Activated CD4-positive, alpha-beta T cell treated with anti-CD3 and anti-CD28 coated beads, Interleukin-10, Interleukin-2, amounts not matched to agents 100 ng/mL and 50 ng/mL, durations not matched to agents 16 hours and 8 hours (primary cell): ENCODE measurements at regions not wholly inside any gene's neighbourhood (a gene's known extent, or its start where the extent isn't known, plus 50 kb on each side); places are given as distances from the start of the nearest gene placed in this dataset.
"Not testable (repeated sequence)": the region's sequence is repeated elsewhere in the genome, so short reads cannot be mapped to it uniquely, and the experiment has no call there.

Experiments
- DNase-seq: peaks from one replicate; pipeline ENCODE4 v3.0.0-alpha.2; 2020

- no peak for DNase-seq
These were observed 451.1 kb upstream of the PFKP start for GRCh38 chr10:2616215-2616614.

- DNase-seq, result no peak
These were observed 455.7 kb upstream of the PFKP start for GRCh38 chr10:2611603-2612002.

GRCh38 chr10:2610946-2611345, 456.4 kb upstream of the PFKP start:
- no peak for DNase-seq

DNA sequence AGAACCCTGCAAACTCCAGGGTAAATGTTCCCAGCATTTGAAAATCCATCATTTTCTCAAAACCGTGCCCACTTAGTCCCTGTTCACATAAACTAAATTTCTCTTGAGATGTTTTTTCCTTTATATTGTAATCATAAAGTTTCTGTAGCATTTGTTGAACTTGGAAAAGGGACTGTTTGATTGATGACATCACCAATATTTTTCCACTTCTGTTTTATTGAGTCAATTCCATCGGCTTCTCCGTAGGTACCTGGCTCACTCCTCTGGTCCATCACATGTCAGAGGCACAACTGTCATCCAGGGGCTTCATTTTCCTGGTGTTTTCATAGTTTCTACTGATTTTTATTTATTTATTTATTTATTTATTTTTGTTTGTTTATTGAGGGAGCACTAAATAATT, 462.5 kb upstream of the PFKP start:
- DNase-seq, result no peak

DNA sequence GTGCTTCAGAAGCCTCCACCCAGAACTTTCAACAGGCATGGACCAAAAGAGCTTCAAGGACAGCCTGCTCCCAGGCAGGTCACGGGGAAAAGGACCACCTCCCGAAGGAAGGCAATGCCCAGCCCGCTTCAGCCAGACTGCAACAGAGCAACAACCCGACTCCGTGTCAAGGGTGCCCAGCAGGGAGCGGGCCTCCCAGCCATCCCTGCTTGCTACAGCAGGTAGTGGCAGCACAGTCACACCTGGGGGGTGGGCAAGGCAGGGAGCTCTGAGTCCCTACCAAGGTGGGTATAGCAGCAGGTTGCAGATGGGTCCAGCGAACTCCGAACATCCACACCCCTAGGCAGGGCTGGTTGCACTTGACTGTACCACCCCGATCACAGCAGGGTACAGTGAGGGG, 467.8 kb upstream of the PFKP start:
- DNase-seq, result no peak

GRCh38 chr10:2592360-2593160, 474.8 kb upstream of the PFKP start:
- no peak for DNase-seq

DNA sequence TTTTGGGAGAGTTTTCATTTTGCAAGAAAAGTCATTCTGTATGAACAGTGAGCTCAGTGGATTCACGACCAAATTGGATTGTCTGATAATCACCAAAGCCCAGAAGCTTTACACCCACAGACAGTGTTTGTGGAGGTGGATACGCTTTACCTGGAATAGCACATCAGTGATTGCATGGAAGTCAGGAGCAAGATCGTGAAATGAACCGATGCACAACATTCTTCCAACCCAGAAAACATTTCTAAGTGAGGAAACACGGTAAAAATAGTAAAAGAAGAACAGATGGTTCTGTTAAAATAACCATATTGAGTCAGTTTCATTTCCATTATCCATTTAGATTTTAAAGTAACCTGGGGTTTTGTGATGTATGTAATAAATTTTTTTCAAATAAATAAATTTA, 478.2 kb upstream of the PFKP start:
- no peak for DNase-seq

DNA sequence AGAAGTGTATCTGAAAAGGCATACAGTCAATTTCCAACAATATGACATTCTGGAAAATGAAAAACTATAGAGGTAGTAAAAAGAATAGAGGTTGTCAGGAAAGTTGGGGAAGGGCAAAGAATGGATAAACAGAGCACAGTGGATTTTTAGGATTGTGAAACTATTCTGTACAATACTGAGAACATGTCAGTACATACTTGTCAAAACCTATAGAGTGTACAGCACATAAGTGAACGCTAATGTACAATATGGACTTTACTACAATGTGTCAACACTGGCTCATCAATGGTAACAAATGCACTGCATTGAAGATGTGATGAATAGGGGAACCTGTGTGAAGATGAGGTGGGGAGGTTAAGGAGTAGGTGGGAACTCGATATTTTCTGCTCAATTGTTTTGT, 483.0 kb upstream of the PFKP start:
- DNase-seq, result no peak

GRCh38 chr10:2576892-2577291, 490.5 kb upstream of the PFKP start:
- DNase-seq, result no peak

- DNase-seq, result no peak
These were observed 491.9 kb upstream of the PFKP start for GRCh38 chr10:2575460-2575859.

DNA sequence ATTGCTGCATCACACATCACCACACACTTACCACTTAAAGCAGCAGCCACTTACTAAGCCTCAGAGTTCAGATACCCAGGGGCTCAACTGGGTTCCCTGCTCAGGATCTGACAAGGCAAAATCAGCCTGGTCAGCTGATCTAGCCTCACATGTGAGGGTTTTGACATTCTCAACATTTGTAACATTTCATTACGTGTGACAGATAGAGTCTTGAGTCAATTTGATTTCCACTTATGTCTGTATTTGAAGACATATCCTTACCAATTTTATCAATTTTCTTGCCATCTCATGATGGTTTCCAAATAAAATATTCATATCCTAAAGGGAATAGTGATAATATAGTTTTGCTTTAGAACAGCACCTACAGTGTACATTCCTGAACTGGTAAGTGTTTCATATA, 494.7 kb upstream of the PFKP start:
- no peak for DNase-seq

- no peak for DNase-seq
These were observed 510.5 kb upstream of the PFKP start for GRCh38 chr10:2556883-2557282.

DNA sequence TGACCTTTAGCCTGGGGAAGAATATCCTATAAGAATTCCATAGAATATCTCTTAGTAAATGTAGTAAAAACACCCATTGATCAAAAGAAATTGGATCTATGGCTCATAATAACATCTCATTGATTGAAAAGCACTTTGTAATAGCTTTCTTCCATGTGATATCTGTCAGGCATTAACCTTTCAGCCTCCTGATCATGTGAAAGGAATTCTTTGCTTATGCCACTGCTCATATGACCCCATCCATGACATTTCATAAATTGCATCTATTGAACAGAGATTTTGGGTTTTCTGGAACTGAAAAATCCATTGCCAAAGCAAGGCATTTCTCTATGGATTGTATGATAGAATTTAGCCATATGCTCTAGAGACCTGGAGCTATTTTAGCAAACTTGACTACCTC, 519.3 kb upstream of the PFKP start:
- DNase-seq, result no peak

- DNase-seq, result no peak
These were observed 519.7 kb upstream of the PFKP start for GRCh38 chr10:2547606-2548005.

DNA sequence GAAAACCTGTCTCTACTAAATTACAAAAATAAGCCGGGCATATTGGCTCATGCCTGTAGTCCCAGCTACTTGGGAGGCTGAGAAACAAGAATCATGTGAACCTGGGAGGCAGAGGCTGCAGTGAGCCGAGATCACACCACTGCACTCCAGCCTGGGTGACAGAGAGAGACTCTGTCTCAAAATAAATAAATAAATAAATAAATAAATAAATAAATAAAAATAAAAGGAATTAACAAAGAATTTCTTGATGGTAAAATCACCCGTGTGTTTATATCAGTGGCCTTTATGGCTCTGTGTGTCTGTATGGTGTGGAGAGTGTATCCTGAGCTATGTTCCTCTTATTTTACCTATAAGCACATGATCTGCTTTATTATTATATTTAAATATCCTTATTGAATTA, 520.5 kb upstream of the PFKP start:
- not testable (repeated sequence) for DNase-seq

DNA sequence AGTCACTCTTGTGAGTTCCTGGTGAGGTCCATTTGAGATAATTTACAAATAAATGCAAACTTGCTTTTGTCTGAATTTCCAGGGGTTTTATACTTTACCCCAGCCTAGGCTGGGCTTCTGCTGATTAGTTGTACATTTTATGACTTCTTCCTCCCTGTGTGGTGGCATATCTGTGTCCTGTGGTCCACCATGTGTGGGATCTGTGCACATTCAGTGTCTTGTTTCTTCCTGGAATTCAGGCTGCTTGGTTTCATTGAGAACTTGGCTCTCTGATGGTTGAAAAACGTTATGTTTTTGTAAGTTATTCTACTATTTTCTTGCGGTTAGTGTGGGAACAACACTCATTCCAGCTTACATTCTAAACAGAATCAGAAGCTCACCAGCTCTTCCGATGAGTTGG, 523.4 kb upstream of the PFKP start:
- no peak for DNase-seq

DNA sequence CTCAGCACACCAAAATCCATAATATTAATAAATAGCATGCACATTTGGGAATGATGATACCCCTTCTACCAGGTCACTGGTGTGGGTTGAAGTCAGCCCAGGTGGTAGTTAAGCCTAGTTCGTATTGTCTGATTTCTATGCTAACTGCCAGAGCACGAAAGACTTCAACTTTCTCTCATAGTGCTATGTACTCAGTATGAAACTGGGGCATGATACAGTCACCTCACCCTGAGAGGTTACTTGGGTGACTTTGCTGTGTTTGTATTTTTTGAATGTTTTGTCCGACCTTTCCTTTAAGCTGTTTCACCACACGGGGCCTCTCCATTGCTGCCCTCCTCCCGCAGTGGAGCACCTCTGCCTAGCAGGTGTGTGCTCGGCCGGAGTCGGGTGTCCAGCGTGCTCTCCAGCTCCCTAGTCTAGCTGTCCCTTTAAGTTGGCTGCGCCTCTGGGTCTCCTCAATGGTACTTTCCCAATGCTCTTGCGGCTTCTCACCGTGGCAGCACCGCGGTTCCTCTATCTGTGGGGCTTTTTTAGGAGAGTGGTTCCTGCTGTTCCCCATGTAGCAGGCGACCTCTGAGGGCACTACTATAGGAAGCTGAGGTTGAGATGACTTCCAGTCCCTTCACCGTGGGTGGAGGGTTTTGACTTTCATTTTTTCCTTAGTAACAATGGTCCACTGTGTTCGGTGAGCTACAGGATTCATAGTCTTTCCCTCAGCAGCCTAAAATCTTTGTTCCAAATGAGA, 524.0 kb upstream of the PFKP start:
- DNase-seq, result no peak

DNA sequence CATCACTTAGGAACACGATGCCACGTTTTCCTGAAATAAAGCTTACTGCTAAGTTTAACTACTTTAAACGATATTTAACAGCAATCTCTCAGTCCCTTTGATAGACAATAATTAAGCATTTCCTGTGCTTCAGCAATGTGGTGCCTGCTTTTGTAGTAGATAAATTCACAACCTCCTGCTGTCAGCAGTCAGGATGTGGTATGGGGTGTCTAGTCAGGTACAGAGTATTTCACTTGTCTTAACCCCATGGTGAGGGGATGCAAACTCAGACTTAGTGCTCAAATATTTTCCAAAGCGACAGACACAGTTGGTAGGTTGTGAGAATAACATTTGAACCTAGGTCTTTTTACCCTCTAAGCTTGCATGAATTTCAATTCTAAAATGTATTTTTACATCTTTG, 526.2 kb upstream of the PFKP start:
- no peak for DNase-seq

DNA sequence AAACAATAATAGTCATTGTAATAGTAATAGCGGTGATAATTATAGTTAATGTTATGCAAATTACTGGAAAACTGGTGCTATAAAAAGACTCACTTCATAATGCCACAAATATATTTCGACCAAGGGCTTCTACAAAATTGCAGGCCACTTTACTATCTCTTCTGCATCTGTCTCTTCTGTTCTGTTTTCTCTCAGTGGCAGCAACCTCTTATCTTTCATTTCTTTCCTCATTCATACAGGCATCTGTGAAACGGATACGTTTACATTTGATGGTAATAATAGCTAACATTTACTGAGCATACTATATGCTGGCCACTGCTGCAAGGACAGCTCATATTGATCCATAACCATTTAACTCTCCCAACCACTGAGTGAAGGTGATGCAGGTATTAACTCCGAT, 537.4 kb upstream of the PFKP start:
- DNase-seq, result no peak

DNA sequence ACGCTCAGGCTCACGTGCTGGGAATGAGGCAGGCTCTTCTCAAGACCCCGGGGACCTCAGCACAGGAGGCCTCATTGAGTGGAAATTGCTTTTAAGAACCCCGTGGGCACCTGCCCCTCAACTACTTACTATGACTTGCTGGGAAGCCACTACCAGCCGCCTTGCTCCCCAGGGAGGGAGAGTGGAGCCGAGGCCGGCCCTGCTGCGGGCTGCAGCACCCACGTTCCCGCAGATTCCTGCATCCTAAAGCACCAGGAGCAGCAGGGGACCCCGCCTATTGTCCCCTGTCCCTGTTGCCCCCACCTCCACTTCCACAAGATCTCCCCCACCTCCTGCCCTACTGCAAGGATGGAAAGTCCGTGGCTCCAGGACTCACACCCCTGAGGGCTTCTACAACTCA, 541.6 kb upstream of the PFKP start:
- DNase-seq, result no peak

DNA sequence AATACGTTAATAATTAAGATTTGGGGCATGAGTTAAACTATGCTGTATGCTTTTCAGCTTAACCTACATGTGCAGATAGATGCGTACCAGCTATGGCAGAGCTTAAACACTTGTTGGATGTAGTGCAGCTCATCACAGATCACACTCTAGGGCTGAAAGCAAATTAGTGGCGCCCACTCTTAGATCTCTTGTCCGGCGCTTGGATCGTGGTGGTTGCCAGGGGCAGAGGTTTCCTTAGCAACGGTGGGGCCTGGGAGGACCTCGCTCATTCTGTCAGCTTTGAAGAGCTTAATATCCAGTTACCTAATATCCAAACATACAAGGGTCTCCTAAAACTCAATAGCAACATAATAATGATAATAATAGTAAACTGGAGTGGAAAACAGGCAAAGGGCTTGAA, 548.2 kb upstream of the PFKP start:
- no peak for DNase-seq

DNA sequence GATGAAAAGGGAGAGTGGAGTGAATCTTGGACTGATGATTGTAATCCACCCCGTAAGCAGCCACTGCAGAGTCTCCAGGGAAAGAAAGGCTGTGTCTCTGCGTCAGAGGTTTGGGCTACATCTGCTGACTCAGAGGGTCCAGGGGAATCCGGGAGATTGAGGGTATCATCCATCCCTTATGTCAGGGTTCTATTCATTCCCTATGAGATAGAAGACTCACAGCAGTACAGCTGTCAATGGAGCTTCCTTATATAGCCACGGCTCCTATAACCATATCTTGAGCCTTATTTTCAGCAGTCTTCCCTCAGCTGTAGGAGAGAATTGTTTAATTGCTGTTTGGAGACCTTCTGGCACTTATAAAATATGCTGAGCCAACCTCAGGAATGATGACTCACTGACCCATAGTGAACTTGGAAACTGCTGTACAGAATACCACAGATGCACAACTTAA, 558.2 kb upstream of the PFKP start:
- DNase-seq, result no peak

DNA sequence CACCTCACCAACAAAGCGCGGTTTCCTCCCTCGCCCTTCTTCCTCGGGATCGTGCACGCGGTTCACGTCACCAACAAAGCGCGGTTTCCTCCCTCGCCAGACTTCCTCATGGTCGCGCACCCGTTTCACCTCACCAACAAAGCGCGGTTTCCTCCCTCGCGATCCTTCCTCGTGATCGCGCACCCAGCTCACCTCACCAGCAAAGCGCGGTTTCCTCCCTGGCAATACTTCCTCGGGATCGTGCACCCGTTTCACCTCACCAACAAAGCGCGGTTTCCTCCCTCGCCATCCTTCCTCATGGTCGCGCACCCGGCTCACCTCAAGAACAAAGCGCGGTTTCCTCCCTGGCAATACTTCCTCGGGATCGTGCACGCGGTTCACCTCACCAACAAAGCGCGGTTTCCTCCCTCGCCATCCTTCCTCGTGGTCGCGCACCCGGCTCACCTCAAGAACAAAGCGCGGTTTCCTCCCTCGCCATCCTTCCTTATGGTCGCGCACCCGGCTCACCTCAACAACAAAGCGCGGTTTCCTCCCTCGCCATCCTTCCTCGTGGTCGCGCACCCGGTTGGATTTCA, 565.9 kb upstream of the PFKP start:
- peak; percentile 4 for DNase-seq

DNA sequence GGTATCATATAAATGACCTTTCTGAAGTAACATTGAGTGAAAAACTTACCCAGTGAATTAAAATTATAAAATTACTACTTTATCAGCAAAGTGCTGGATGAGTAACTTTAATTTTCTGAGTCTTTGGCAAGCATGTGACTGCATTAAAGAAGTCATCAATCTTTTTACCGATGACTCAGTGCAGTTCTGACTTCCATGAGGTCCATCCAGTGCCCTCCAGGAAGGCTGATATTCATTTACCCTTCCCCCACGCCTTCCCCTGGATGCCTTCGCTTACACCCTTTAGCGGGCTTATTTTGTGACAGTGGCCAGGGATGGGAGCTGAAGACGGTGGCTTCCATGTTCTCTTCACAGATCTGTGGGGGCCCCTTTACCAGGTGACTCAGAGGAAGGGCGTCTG, 572.9 kb upstream of the PFKP start:
- DNase-seq, result no peak
